GOT3 (cell line): ENCODE measurements at regions not wholly inside any gene's neighbourhood (a gene's known extent, or its start where the extent isn't known, plus 50 kb on each side); places are given as distances from the start of the nearest gene placed in this dataset.
"Not testable (repeated sequence)": the region's sequence is repeated elsewhere in the genome, so short reads cannot be mapped to it uniquely, and the experiment has no call there.

Experiments used
- DNase-seq: peaks from one replicate; lab custom pipeline; 2025; ENCODE audit warnings: mixed read lengths; lab: John Stamatoyannopoulos, UW

- not testable (repeated sequence) for DNase-seq
These were observed 92.1 kb upstream of the MSH6 start for GRCh38 chr2:47690706-47691325.

GRCh38 chr2:47690132-47690531 lies 92.8 kb upstream of the MSH6 start:
- DNase-seq = no peak

GRCh38 chr2:47689118-47689517 lies 93.8 kb upstream of the MSH6 start:
- not testable (repeated sequence) for DNase-seq

- DNase-seq = no peak
These were observed 94.4 kb upstream of the MSH6 start for GRCh38 chr2:47688561-47688960.

GRCh38 chr2:47687856-47688255 lies 95.1 kb upstream of the MSH6 start:
- no peak for DNase-seq

- no peak for DNase-seq
These were observed 96.9 kb upstream of the MSH6 start for GRCh38 chr2:47686018-47686417.

- no peak for DNase-seq
These were observed 100.7 kb upstream of the MSH6 start for GRCh38 chr2:47682216-47682749.

- no peak for DNase-seq
These were observed 105.6 kb upstream of the KCNK12 start for GRCh38 chr2:47676261-47676926.

GRCh38 chr2:47675196-47675825 lies 104.5 kb upstream of the KCNK12 start:
- no peak for DNase-seq

GRCh38 chr2:47666332-47666731 lies 95.5 kb upstream of the KCNK12 start:
- no peak for DNase-seq

GRCh38 chr2:47664817-47665216 lies 94.0 kb upstream of the KCNK12 start:
- DNase-seq = no peak

- no peak for DNase-seq
These were observed 91.8 kb upstream of the KCNK12 start for GRCh38 chr2:47662552-47662951.

- DNase-seq = no peak
These were observed 90.5 kb upstream of the KCNK12 start for GRCh38 chr2:47661310-47661709.

- no peak for DNase-seq
These were observed 89.4 kb upstream of the KCNK12 start for GRCh38 chr2:47660168-47660567.

- DNase-seq = no peak
These were observed 88.0 kb upstream of the KCNK12 start for GRCh38 chr2:47658646-47659320.

- DNase-seq = no peak
These were observed 87.2 kb upstream of the KCNK12 start for GRCh38 chr2:47657886-47658489.

- DNase-seq = no peak
These were observed 86.2 kb upstream of the KCNK12 start for GRCh38 chr2:47656715-47657600.

GRCh38 chr2:47655563-47655880 lies 84.7 kb upstream of the KCNK12 start:
- no peak for DNase-seq

GRCh38 chr2:47654790-47655562 lies 84.2 kb upstream of the KCNK12 start:
- DNase-seq = no peak
